ENCODE measurements at regions not wholly inside any gene's neighbourhood (a gene's known extent, or its start where the extent isn't known, plus 50 kb on each side); places are given as distances from the start of the nearest gene placed in this dataset.
"Not testable (repeated sequence)": the region's sequence is repeated elsewhere in the genome, so short reads cannot be mapped to it uniquely, and the experiment has no call there.

DNA sequence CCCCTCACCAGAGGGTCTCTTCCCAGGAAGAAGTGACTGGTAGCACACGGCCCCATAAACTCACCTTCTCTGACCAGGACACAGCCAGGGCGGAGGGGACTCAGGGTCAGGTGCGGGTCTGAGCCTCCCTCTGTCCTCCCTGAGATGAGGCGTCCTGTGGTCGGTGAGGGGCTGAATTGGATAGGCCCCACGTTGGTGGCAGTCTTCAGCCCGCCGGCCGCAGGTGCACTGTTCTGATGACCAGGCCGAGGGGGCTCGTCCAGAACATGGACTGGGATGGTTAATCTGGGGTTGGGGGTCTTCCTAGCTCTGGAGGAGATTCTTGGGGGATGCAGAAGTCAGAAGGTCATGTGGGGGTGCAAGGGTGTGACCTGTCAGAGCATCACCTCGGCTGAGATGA lies 102.2 kb upstream of the PPP1R26 start:
- WGBS, 2 experiments (ENCODE audit: insufficient coverage in 2 of 2) = 88 to 90% methylated on average over 7 to 11 of the region's 12 CpGs
- Histone ChIP-seq H3K36me3 (ENCODE audit: control insufficient read depth, insufficient read depth, low read length) (no peaks in the 10 kb centered on the region), H3K4me1 (ENCODE audit: control insufficient read depth, insufficient read depth, low read length, poor library complexity, severe bottlenecking) (no peaks in the 10 kb centered on the region), H3K9me3 (ENCODE audit: control insufficient read depth, low read length) (peaks cover 2% of the 10 kb centered on the region), H3K4me3 (ENCODE audit: extremely low read depth, insufficient read depth, low read length, poor library complexity, severe bottlenecking) (no peak overlapping the region), H3K27ac (ENCODE audit: low read depth, low read length, severe bottlenecking) (no peak overlapping the region)

DNA sequence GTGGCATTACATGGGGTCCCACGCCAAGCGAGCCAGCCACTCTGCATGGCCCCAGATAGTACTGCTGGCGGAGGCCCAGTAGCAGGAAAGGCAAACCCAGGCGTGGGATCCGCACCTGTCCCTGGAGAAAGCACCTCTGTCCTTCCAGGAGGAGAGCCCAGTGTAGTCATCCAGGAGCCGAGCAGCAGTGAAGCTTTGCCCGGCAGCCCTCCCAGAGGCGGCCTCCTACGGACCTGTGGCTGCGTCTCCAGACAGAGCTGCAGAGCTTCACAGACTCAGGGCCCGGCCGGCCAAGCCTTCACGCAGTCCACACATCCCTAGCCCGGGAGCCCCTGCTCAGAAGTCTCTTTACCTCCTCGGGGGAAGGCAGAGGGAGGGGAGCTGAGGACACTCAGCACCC lies 100.8 kb upstream of the PPP1R26 start:
- peaks cover 2% of the 10 kb centered on the region for H3K9me3 ChIP-seq (ENCODE audit: control insufficient read depth, low read length)
- H3K27ac ChIP-seq (ENCODE audit: low read depth, low read length, severe bottlenecking) = no peak overlapping the region
- WGBS, 2 experiments (ENCODE audit: insufficient coverage in 2 of 2) = 89 to 96% methylated on average over 7 to 9 of the region's 15 CpGs
- no peaks in the 10 kb centered on the region for H3K4me1 ChIP-seq (ENCODE audit: control insufficient read depth, insufficient read depth, low read length, poor library complexity, severe bottlenecking)
- H3K4me3 ChIP-seq (ENCODE audit: extremely low read depth, insufficient read depth, low read length, poor library complexity, severe bottlenecking) = no peak overlapping the region
- H3K36me3 ChIP-seq (ENCODE audit: control insufficient read depth, insufficient read depth, low read length) = no peaks in the 10 kb centered on the region

DNA sequence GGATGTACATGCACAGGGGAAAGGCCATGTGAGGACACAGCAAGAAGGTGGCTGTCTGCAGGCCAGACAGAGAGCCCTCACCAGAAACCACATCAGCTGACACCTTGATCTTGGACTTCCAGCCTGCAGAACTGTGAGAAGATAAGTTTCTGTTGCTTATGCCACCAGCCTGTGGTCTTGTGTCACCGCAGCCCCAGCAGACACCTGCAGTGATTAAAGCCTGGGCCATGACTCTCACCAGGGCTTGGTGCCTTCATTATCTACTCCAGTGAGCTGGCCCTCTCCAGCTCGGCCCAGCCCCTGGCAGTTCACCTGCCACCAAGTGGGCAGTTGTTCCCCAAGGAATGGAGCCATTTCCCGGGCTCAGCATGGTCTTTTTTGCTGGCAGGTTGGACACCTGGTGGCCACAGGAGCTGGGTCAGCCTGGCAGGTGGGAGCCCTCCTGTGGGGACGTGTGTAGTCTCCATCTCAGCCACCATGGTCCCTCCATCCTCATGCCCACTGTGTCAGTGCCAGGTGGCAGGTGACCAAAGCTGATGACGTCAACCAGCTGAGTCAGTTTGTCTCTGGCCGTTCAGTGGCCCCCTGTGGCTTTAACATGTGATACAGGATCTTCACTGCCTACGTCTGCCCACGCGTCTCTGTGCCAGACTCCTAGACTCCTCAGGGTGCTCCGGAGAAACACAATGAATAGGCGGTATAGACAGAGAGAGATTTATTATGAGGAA lies 99.9 kb upstream of the PPP1R26 start:
- no peak overlapping the region for H3K27ac ChIP-seq (ENCODE audit: low read depth, low read length, severe bottlenecking)
- no peaks in the 10 kb centered on the region for H3K4me1 ChIP-seq (ENCODE audit: control insufficient read depth, insufficient read depth, low read length, poor library complexity, severe bottlenecking)
- WGBS, 2 experiments (ENCODE audit: insufficient coverage in 2 of 2) = 83 to 98% methylated on average over 7 to 11 of the region's 11 CpGs
- H3K9me3 ChIP-seq (ENCODE audit: control insufficient read depth, low read length) = peaks cover 2% of the 10 kb centered on the region
- no peaks in the 10 kb centered on the region for H3K36me3 ChIP-seq (ENCODE audit: control insufficient read depth, insufficient read depth, low read length)
- H3K4me3 ChIP-seq (ENCODE audit: extremely low read depth, insufficient read depth, low read length, poor library complexity, severe bottlenecking) = no peak overlapping the region

DNA sequence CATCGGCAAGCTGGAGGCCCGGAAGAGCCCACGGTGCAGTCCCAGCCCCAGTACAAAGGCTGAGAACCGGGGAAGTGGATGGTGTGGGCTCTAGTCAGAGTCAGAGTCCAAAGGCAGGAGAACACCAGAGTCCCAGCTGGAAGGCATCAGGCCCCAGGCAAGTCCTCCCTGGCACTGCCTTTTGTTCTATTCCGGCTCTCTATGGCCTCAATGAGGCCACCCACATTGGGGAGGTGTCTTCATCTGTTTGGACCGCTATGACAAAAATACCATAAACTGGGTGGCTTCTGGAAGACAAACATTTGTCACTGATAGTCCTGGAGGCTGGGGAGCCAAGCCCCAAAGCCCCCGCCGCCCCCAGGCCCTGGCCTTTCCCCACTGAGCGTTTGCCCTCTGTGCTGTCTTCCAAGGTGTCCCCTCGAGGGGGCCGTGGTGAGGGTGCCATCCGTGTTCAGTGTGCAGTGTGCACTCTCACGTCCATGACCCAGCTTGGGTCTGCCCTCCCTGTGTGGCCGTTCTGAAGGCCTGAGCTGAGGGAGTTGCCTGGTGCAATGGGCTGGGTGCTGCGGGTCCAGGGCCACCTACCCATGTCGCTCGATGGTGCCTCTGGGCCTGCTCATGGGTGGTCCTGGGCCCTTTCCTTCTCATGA lies 99.1 kb upstream of the PPP1R26 start:
- H3K27ac ChIP-seq (ENCODE audit: low read depth, low read length, severe bottlenecking) = no peak overlapping the region
- no peaks in the 10 kb centered on the region for H3K36me3 ChIP-seq (ENCODE audit: control insufficient read depth, insufficient read depth, low read length)
- no peak overlapping the region for H3K4me3 ChIP-seq (ENCODE audit: extremely low read depth, insufficient read depth, low read length, poor library complexity, severe bottlenecking)
- peaks cover 2% of the 10 kb centered on the region for H3K9me3 ChIP-seq (ENCODE audit: control insufficient read depth, low read length)
- 91% methylated on average over 17 of the region's 17 CpGs for WGBS, 2 experiments (ENCODE audit: insufficient coverage in 2 of 2)
- H3K4me1 ChIP-seq (ENCODE audit: control insufficient read depth, insufficient read depth, low read length, poor library complexity, severe bottlenecking) = no peaks in the 10 kb centered on the region

DNA sequence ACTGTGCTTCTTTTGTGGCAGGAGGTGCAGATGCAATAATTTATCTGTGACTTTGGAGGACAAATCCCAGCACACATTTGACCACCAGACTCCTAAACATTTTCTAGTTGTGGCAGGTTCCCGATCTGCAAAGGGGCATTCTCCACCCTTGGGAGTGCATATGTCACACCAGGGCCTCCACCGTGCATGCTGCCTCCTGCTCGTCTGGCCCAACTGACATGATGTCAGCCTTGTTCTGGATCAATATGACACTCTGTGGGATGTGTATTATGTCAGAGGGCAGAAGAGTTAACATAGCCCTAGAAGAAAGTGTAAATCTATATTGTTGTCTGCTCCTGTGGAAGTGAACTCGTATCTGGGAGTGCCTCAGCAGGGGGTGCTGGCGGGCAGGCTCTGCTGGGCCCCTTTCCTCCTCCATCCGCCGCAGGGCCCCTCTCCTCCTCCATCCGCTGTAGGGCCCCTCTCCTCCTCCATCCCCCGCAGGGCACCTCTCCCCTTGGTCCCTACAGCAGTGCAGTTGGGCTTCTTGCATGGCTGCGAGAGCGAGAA lies 97.7 kb upstream of the PPP1R26 start:
- Histone ChIP-seq H3K27ac (ENCODE audit: low read depth, low read length, severe bottlenecking) (no peak overlapping the region), H3K4me3 (ENCODE audit: extremely low read depth, insufficient read depth, low read length, poor library complexity, severe bottlenecking) (no peak overlapping the region), H3K9me3 (ENCODE audit: control insufficient read depth, low read length) (peaks cover 2% of the 10 kb centered on the region), H3K36me3 (ENCODE audit: control insufficient read depth, insufficient read depth, low read length) (no peaks in the 10 kb centered on the region), H3K4me1 (ENCODE audit: control insufficient read depth, insufficient read depth, low read length, poor library complexity, severe bottlenecking) (no peaks in the 10 kb centered on the region)
- 86 to 97% methylated on average over 7 to 9 of the region's 11 CpGs for WGBS, 2 experiments (ENCODE audit: insufficient coverage in 2 of 2)

DNA sequence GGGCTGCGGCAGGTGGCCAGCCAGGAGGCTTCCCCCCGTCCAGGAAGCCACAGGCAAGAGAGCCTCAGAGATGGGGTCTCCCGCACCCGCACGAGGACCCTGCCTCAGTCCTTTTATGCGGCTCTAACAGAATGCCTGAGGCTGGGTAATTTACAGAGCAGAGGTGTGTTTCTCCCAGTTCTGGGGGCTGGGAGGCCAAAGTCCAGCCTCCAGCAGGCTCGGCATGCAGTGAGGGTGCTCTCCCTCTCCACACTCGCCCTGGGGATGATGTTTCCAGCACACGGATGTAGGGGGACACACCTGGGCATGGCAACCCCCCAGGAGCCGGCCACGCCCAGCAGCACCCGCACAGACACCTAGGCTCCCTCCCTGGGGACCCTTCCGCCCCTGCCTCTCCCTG lies 95.4 kb upstream of the PPP1R26 start:
- Histone ChIP-seq H3K27ac (ENCODE audit: low read depth, low read length, severe bottlenecking) (no peak overlapping the region), H3K9me3 (ENCODE audit: control insufficient read depth, low read length) (peaks cover 2% of the 10 kb centered on the region), H3K4me3 (ENCODE audit: extremely low read depth, insufficient read depth, low read length, poor library complexity, severe bottlenecking) (no peak overlapping the region), H3K4me1 (ENCODE audit: control insufficient read depth, insufficient read depth, low read length, poor library complexity, severe bottlenecking) (no peaks in the 10 kb centered on the region), H3K36me3 (ENCODE audit: control insufficient read depth, insufficient read depth, low read length) (no peaks in the 10 kb centered on the region)
- WGBS, 2 experiments (ENCODE audit: insufficient coverage in 2 of 2) = 91 to 95% methylated on average over 6 to 8 of the region's 13 CpGs

DNA sequence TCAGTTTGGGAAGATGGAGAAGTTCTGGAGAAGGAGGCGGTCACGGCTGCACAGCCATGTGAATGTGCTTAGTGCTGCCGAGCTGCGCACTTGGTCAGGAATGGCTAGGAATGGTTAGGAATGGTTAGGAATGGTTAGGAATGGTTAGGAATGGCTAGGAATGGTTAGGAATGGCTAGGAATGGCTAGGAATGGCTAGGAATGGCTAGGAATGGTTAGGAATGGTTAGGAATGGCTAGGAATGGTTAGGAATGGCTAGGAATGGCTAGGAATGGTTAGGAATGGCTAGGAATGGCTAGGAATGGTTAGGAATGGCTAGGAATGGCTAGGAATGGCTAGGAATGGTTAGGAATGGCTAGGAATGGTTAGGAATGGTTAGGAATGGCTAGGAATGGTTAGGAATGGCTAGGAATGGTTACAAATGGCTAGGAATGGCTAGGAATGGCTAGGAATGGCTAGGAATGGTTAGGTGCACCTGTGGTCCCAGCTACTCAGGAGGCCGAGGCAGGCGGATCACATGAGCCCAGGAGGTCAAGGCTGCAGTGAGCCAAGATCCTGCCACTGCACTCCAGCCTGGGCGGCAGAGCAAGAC lies 94.7 kb upstream of the PPP1R26 start:
- H3K36me3 ChIP-seq (ENCODE audit: control insufficient read depth, insufficient read depth, low read length); H3K27ac ChIP-seq (ENCODE audit: low read depth, low read length, severe bottlenecking); H3K4me3 ChIP-seq (ENCODE audit: extremely low read depth, insufficient read depth, low read length, poor library complexity, severe bottlenecking); H3K9me3 ChIP-seq (ENCODE audit: control insufficient read depth, low read length); H3K4me1 ChIP-seq (ENCODE audit: control insufficient read depth, insufficient read depth, low read length, poor library complexity, severe bottlenecking): not testable (repeated sequence)
- WGBS, 2 experiments (ENCODE audit: insufficient coverage in 2 of 2) = 93 to 94% methylated on average over 5 of the region's 7 CpGs

DNA sequence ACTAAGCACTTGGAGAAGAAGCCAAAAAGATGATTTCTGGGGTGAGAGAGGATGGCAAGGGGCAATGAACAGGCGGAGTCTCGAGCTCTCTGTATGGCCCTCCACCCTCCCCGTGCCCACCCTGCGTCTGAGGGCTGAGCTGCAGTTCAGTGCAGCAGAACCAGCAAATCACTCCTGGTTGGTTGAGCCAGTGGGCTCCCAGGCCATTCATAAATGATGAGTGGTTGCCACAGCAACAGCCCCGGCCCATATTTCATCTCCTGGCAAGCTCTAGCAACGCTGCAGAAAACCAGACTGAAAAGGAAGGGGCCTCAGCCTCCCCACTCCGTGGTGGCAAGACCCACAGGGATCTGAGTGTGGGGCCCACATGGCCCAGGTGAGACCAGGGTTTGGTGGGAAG lies 93.8 kb upstream of the PPP1R26 start:
- 84 to 86% methylated on average over 7 of the region's 7 CpGs for WGBS, 2 experiments (ENCODE audit: insufficient coverage in 2 of 2)
- no peaks in the 10 kb centered on the region for H3K36me3 ChIP-seq (ENCODE audit: control insufficient read depth, insufficient read depth, low read length)
- peaks cover 2% of the 10 kb centered on the region for H3K9me3 ChIP-seq (ENCODE audit: control insufficient read depth, low read length)
- no peak overlapping the region for H3K27ac ChIP-seq (ENCODE audit: low read depth, low read length, severe bottlenecking)
- H3K4me3 ChIP-seq (ENCODE audit: extremely low read depth, insufficient read depth, low read length, poor library complexity, severe bottlenecking) = no peak overlapping the region
- H3K4me1 ChIP-seq (ENCODE audit: control insufficient read depth, insufficient read depth, low read length, poor library complexity, severe bottlenecking) = no peaks in the 10 kb centered on the region

DNA sequence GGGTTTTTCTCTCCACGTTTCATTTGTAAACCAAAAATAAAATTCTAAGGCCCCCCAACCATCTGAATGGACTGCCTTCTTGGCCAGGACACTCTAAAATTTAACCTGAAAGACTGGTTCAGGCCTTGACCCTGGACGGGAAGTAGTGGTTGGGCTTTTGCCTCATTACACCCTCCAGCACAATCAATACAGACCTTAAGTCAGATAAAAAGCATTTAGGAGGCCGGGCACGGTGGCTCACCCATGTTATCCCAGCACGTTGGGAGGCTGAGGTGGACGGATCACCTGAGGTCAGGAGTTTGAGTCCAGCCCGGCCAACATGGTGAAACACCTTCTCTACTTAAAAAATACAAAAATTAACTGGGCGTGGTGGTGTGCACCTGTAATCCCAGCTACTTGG lies 91.6 kb upstream of the PPP1R26 start:
- 89 to 95% methylated on average over 3 to 6 of the region's 8 CpGs for WGBS, 2 experiments (ENCODE audit: insufficient coverage in 2 of 2)
- no peaks in the 10 kb centered on the region for H3K9me3 ChIP-seq (ENCODE audit: control insufficient read depth, low read length)

DNA sequence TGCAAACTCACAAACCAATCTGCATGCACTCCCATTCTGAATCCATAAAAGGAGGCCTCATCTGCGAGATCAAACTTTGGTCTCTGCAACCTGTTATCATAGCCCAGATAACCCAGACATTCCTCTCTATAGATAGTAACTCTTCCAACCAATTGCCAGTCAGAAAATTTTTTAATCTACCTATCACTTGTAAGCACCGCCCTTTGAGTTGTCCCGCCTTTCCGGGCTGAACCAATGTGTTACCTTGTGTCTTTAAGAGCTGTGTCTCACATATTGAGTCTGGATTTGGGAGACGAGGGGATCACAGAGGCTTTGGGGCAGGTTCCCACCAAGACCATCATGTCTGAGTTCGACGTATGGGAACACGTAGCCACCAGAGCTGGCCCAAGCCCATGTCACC lies 91.1 kb upstream of the PPP1R26 start:
- no peaks in the 10 kb centered on the region for H3K9me3 ChIP-seq (ENCODE audit: control insufficient read depth, low read length)
- H3K4me1 ChIP-seq (ENCODE audit: control insufficient read depth, insufficient read depth, low read length, poor library complexity, severe bottlenecking) = no peaks in the 10 kb centered on the region
- H3K4me3 ChIP-seq (ENCODE audit: extremely low read depth, insufficient read depth, low read length, poor library complexity, severe bottlenecking) = no peak overlapping the region
- H3K27ac ChIP-seq (ENCODE audit: low read depth, low read length, severe bottlenecking) = no peak overlapping the region
- 90 to 91% methylated on average over 6 to 7 of the region's 8 CpGs for WGBS, 2 experiments (ENCODE audit: insufficient coverage in 2 of 2)
- H3K36me3 ChIP-seq (ENCODE audit: control insufficient read depth, insufficient read depth, low read length) = no peaks in the 10 kb centered on the region

More for the DNA sequence above, 91.6 kb upstream of the PPP1R26 start:
- H3K4me3 ChIP-seq (ENCODE audit: extremely low read depth, insufficient read depth, low read length, poor library complexity, severe bottlenecking) = no peak overlapping the region
- H3K4me1 ChIP-seq (ENCODE audit: control insufficient read depth, insufficient read depth, low read length, poor library complexity, severe bottlenecking) = no peaks in the 10 kb centered on the region
- H3K27ac ChIP-seq (ENCODE audit: low read depth, low read length, severe bottlenecking) = no peak overlapping the region
- no peaks in the 10 kb centered on the region for H3K36me3 ChIP-seq (ENCODE audit: control insufficient read depth, insufficient read depth, low read length)

DNA sequence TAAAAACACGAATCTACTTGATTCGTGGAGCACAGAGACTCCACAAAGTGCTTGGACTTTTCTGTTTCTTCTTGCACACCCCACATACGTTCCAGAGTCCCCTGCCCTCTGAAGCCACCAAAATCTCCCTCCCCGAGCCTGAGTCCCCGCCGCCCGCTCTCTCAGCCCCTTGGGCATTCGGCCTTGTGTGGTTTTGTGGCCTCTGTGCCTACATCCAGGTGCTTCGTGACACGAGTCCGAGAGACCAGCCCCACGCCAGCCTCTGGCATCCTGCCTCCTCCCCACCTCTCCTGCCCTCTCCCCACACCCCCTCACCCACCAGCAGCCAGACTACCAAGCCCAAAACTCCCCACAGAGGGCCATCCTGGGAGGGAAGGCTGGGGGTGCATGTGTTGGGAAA lies 87.8 kb upstream of the PPP1R26 start:
- H3K4me1 ChIP-seq (ENCODE audit: control insufficient read depth, insufficient read depth, low read length, poor library complexity, severe bottlenecking) = no peaks in the 10 kb centered on the region
- H3K27ac ChIP-seq (ENCODE audit: low read depth, low read length, severe bottlenecking) = no peak overlapping the region
- H3K9me3 ChIP-seq (ENCODE audit: control insufficient read depth, low read length) = peaks cover 12% of the 10 kb centered on the region
- no peaks in the 10 kb centered on the region for H3K36me3 ChIP-seq (ENCODE audit: control insufficient read depth, insufficient read depth, low read length)
- no peak overlapping the region for H3K4me3 ChIP-seq (ENCODE audit: extremely low read depth, insufficient read depth, low read length, poor library complexity, severe bottlenecking)
- 89 to 91% methylated on average over 7 to 10 of the region's 12 CpGs for WGBS, 2 experiments (ENCODE audit: insufficient coverage in 2 of 2)
